NCI-H1092 (cell line): ENCODE measurements at regions not wholly inside any gene's neighbourhood (a gene's known extent, or its start where the extent isn't known, plus 50 kb on each side); places are given as distances from the start of the nearest gene placed in this dataset.

ENCODE experiments used
- DNase-seq: peaks from one replicate; lab custom pipeline; 2025; lab: John Stamatoyannopoulos, UW

GRCh38 chr12:34345801-34346200, 323.5 kb downstream of the ALG10 start:
- no peak for DNase-seq

DNA sequence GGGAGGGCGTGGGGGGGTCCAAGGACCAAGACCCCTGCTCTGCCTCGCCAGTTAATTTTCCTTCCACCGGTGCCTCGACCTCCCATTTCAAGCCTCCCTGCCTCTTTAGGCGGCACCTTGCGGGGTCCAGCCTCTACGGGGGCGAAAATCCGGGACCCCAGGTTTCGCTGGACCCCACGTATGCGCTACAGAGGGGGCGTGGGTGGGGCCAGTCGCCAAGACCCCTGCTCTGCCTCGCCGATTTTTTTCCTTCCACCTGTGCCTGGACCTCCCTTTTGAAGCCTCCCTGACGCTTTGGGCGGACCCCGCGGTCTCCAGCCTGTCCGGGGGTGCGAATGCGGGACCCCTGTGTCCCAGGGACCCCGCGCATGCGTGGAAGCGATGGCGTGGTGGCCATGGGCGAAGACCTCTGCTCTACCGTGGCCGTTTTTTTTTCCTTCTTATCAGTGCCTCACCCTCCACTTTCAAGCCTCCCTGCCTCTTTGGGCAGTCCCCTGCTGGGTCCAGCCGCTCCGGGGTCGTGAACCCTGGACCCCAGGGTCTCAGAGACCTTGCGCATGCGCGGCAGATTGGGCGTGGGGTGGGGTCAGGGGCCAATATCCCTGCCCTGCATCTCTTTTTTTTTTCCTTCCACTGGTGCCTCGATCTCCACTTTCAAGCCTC, 324.2 kb downstream of the ALG10 start:
- DNase-seq, result no peak

DNA sequence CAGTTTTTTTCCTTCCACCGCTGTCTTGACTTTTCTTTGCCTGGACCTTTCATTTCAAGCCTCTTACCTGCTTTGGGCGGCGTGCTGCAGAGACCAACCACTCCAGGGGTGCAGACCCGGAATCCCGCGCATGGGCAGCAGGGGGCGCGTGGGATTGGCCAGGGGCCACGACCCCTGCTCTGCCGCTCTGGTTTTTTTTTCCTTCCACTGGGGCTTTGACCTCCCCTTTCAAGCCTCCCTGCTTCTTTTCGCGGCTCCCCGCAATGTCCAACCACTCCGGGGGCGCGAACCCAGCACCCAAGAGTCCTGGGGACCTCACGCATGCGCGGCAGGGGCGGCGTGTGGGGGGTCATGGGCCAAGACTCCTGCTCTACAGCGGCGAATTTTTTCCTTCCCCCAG, 325.1 kb downstream of the ALG10 start:
- no peak for DNase-seq

DNA sequence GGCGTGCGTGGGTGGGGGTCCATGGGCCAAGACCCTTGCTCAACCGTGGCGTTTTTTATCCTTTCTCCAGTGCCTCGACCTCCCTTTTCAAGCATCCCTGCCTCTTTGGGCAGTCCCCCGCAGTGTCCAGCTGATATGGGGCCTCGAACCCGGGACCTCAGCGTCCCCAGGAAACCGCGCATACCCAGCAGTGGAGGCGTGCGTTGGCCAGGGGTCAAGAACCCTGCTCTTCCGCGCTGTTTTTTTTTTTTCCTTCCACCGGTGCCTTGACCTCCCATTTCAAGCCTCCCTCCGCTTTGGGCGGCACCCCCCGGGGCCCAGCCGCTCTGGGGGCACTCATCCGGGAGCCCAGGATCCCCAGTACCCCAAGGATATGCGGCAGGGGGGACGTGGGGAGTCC, 325.8 kb downstream of the ALG10 start:
- no peak for DNase-seq

DNA sequence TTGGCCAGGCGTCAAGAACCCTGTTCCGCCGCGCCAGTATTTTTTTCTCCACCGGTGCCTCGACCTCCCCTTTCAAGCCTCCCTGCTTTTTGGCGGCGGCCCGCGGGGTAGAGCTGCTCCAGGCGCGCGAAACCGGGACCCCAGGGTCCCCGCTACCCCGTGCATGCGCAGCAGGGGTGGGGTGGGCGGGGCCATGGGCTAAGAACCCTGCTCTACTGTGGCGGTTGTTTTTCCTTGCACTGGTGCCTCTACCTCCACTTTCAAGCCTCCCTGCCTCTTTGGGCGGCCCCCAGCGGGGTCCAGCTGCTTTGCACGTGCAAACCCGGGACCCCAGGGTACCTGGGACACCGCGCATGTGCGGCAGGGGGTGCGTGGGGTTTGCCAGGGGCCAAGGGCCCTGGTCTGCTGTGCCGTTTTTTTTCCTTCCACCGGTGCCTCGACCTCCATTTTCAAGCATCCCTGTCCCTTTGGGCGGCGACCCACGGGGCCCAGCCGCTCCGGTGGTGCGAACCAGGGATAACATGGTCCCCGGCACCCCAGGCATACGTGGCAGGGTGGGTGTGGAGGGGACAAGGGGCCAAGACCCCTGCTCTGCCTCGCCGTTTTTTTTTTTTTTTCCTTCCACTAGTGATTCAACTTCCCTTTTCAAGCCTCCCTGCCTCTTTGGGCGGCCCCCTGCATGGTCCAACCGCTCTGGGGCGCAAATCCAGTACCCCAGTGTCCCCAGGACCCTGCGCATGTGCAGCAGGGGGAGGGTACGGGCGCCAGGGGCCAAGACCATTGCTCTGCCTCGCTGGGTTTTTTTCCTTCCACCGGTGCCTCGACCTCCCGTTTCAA, 326.8 kb downstream of the ALG10 start:
- no peak for DNase-seq

GRCh38 chr12:34349673-34349961, 327.3 kb downstream of the ALG10 start:
- no peak for DNase-seq

DNA sequence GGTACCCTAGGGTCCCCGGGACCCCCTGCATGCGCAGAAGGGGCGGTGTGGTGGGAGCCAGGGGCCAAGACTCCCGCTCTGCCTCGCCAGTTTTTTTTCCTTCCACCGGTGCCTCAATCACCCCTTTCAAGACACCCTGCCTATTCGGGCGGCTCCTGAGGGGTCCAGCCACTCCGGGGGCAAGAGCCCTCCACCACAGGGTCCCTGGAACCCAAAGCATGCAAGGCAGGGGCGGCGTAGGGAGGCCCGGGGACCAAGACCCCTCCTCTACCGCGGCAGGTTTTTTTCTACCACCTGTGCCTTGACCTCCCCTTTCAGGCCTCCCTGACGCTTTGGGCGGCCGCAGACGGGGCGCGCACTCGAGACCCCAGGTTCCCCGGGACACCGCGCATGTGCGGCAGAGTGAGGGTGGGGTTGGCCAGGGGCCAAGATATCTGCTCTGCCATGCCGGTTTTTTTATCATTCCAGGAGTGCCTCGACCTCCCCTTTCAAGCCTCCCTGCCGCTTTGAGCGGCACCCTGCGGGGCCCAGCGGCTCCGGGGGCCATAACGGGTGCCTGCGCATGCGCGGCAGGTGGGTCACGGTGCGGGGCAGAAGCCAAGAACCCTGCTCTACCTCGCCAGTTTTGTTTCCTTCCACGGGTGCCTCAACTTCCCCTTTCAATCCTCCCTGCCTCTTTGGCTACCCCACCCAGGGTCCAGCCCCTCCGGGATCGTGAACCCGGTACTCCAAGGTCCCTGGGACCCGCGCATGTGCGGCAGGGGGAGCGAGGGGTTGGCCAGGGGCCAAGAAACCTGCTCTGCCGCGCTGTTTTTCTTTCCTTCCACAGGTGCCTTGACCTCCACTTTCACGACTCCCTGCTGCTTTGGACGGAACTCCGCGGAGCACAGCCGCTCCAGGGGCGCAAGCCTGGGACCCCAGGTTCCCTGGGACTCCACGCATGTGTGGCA, 328.1 kb downstream of the ALG10 start:
- no peak for DNase-seq

GRCh38 chr12:34352098-34352497, 329.8 kb downstream of the ALG10 start:
- no peak for DNase-seq

DNA sequence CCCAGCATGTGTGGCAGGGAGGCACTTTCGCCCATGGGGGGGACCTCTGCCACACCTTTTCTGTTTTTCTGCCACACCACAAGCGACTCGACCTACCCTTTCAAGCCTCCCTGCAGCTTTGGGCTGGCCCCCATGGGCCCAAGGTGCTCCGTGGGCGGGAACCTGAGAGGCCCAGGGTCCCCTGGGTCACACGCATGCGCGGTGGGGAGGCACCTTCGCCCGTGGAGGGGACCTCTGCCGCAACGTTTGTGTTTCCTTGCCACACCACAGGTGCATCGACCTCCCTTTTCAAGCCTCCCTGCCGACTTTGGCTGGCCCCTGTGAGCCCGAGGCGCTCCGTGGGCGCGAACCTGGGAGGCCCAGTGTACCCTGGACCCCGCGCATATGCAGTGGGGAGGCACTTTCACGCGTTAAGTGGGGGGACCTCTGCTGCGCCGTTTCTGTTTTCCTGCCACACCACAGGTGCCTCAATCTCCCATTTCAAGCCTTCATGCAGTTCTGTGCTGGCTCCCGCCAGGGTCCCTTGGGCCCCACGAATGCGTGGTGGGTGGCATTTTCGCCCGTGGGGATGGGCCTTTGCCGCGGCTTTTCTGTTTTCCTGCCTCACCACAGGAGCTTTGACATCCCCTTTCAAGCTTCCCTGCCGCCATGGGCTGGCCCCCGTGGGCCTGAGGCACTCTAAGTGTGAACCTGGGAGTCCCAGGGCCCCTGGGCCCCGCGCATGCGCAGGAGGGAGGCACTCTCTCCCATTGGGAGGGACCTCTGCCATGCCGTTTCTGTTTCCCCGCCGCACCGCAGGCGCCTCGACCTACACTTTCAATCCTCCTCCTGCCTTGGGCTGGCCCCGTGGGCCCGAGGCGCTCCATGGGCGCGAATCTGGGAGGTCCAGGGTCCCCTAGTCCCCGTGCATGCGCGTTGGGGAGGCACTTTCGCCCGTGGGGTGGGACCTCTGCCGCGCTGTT, 332.2 kb downstream of the ALG10 start:
- DNase-seq, result no peak

- no peak for DNase-seq
Observed at GRCh38 chr12:34356233-34356987, 334.1 kb downstream of the ALG10 start.

DNA sequence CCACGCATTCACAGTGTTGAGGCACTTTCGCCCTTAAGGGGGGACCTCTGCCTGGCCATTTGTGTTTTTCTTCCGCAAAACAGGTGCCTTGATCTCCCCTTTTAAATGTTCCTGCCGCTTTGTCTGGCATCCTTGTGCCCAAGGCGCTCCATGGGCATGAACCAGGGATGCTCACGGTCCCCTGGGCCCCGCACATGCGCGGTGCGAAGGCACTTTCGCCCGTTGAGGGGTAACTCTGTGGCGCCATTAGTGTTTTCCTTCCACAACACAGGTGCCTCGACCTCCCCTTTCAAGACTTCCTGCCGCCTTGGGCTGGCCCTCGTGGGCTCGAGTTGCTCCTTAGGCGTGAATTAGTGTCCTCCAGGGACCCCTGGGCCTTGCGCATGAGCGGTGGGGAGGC, 335.5 kb downstream of the ALG10 start:
- DNase-seq, result no peak

GRCh38 chr12:34358198-34358597, 335.9 kb downstream of the ALG10 start:
- no peak for DNase-seq

GRCh38 chr12:34361721-34362316, 339.5 kb downstream of the ALG10 start:
- DNase-seq, result no peak

GRCh38 chr12:34363050-34363673, 340.9 kb downstream of the ALG10 start:
- DNase-seq, result no peak

- no peak for DNase-seq
Observed at GRCh38 chr12:34368079-34368478, 345.8 kb downstream of the ALG10 start.

GRCh38 chr12:34371050-34371449, 348.8 kb downstream of the ALG10 start:
- DNase-seq, result no peak

GRCh38 chr12:34372003-34372402, 349.7 kb downstream of the ALG10 start:
- DNase-seq, result no peak

GRCh38 chr12:34373926-34374325, 351.6 kb downstream of the ALG10 start:
- DNase-seq, result no peak

DNA sequence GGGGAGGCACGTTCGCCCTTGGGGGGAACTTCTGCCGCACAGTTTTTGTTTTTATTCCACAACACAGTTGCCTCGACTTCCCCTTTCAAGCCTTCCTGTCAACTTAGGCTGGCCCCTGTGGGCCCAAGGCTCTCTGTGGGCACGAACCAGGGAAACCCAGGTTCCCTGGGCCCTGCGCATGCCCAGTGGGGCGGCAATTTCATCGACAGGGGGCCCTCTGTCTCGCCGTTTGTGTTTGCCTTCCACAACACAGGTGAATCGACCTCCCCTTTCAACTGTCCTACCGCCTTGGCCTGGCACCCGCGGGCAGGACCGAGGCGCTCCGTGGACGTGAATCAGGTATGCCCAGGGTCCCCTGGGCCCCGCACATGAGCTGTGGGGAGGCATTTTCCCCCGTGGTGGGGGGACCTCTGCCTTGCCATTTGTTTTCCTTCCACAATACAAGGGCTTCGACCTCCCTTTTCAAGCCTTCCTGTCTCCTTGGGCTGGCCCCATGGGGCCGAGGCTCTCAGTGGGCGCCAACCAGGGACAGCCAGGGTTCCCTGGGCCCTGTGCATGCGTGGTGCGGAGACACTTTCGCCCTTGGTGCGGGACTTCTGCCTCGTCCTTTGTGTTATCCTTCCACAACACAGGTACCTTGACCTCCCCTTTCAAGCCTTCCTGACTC, 354.0 kb downstream of the ALG10 start:
- DNase-seq, result no peak
